Left lung (tissue), 4 donors: ENCODE measurements at regions not wholly inside any gene's neighbourhood (a gene's known extent, or its start where the extent isn't known, plus 50 kb on each side); places are given as distances from the start of the nearest gene placed in this dataset.

Experiments used
- ATAC-seq: fragments of 200-7000 bp; cut with Tn5 transposase; one replicate; pipeline ENCODE4 v1.9.1; 2020; ENCODE audit warnings: moderate library complexity
- DNase-seq, 4 donors: peaks; one replicate each; pipeline ENCODE4 v3.0.0-alpha.2; 2013 to 2020
- H3K27ac ChIP-seq, 2 donors: fragments of 200-600 bp; sonication (generic) in 1 of 2; one replicate each; pipeline versions ENCODE4 v1.5.0 to v1.8.0; 2020 to 2021
- H3K27me3 ChIP-seq, 2 donors: fragments of 200-600 bp; sonication (generic) in 1 of 2; one replicate each; pipeline versions ENCODE4 v1.5.0 to v1.8.0; 2020 to 2021
- H3K36me3 ChIP-seq, 2 donors: fragments of 200-600 bp; sonication (generic) in 1 of 2; one replicate each; pipeline versions ENCODE4 v1.5.0 to v1.8.0; 2020 to 2021
- H3K4me1 ChIP-seq, 2 donors: fragments of 200-600 bp; one replicate each; pipeline ENCODE4 v1.8.0; 2021
- H3K4me3 ChIP-seq, 2 donors: fragments of 200-600 bp; sonication (generic) in 1 of 2; one replicate each; pipeline versions ENCODE4 v1.5.0 to v1.8.0; 2020 to 2021; ENCODE audit warnings: mild to moderate bottlenecking in 1 of 2
- H3K9me3 ChIP-seq, 2 donors: fragments of 200-600 bp; sonication (generic) in 1 of 2; one replicate each; pipeline versions ENCODE4 v1.5.0 to v1.8.0; 2020 to 2021
- CTCF ChIP-seq, 2 donors: fragments of 200-600 bp; sonication (generic) in 1 of 2; IDR thresholded peaks; one replicate each; pipeline versions ENCODE4 v1.5.0 to v1.8.0; 2021; ENCODE audit warnings: antibody characterized with exemption in 2 of 2
- intact Hi-C, 2 donors: fragments of 100-400 bp; cut with DNase I; formaldehyde crosslinking; loops; one replicate each; pipeline versions ENCODE4 v1.11.2 to v1.14.2; 2022
- donor health status: DM: no; HTN: yes; CAD: no.
- donor health status: DM: no; HTN: no; CAD: no.

- no peak for DNase-seq
These were observed 344.2 kb upstream of the TEX13C start for GRCh38 chrX:124975456-124975855.

GRCh38 chrX:124981420-124981819 lies 338.3 kb upstream of the TEX13C start:
- no peaks in the 10 kb centered on the region for H3K4me1 ChIP-seq
- H3K9me3 ChIP-seq: no peaks in the 10 kb centered on the region
- H3K27me3 ChIP-seq: no peaks in the 10 kb centered on the region
- no peak overlapping the region for H3K27ac ChIP-seq
- ATAC-seq (no peak), DNase-seq (no peak)
- no peak for TF ChIP-seq CTCF (IDR thresholded peaks at IDR 0.05)
- no peak overlapping the region for H3K4me3 ChIP-seq
- intact Hi-C loops: no loop called here
- no peaks in the 10 kb centered on the region for H3K36me3 ChIP-seq

More at GRCh38 chrX:124975456-124975855, 344.2 kb upstream of the TEX13C start:
- TF ChIP-seq CTCF (IDR thresholded peaks at IDR 0.05): no peak
- ATAC-seq: no peak
- Histone ChIP-seq H3K27ac (no peak overlapping the region), H3K36me3 (no peaks in the 10 kb centered on the region), H3K27me3 (no peaks in the 10 kb centered on the region), H3K4me3 (no peak overlapping the region), H3K4me1 (no peaks in the 10 kb centered on the region), H3K9me3 (no peaks in the 10 kb centered on the region)
- intact Hi-C loops: no loop called here

GRCh38 chrX:124984140-124984813 lies 335.4 kb upstream of the TEX13C start:
- Histone ChIP-seq H3K36me3 (no peaks in the 10 kb centered on the region), H3K27me3 (no peaks in the 10 kb centered on the region), H3K4me3 (no peak overlapping the region), H3K27ac (no peak overlapping the region), H3K9me3 (no peaks in the 10 kb centered on the region), H3K4me1 (no peaks in the 10 kb centered on the region)
- ATAC-seq: no peak
- intact Hi-C loops: no loop called here
- DNase-seq: no peak
- no peak for TF ChIP-seq CTCF (IDR thresholded peaks at IDR 0.05)

GRCh38 chrX:124986284-124986683 lies 333.4 kb upstream of the TEX13C start:
- no peak for ATAC-seq

GRCh38 chrX:124993735-124994134 lies 325.9 kb upstream of the TEX13C start:
- no peaks in the 10 kb centered on the region for H3K9me3 ChIP-seq
- intact Hi-C loops: no loop called here
- DNase-seq: no peak
- no peaks in the 10 kb centered on the region for H3K36me3 ChIP-seq
- H3K4me1 ChIP-seq: no peaks in the 10 kb centered on the region
- TF ChIP-seq CTCF (IDR thresholded peaks at IDR 0.05): no peak
- no peak for ATAC-seq
- no peak overlapping the region for H3K4me3 ChIP-seq
- no peaks in the 10 kb centered on the region for H3K27me3 ChIP-seq
- H3K27ac ChIP-seq: no peak overlapping the region

More at GRCh38 chrX:124986284-124986683, 333.4 kb upstream of the TEX13C start:
- H3K27ac ChIP-seq: no peak overlapping the region
- H3K27me3 ChIP-seq: no peaks in the 10 kb centered on the region
- no peaks in the 10 kb centered on the region for H3K4me1 ChIP-seq
- no peak for DNase-seq
- no peak overlapping the region for H3K4me3 ChIP-seq
- intact Hi-C loops: no loop called here
- no peaks in the 10 kb centered on the region for H3K36me3 ChIP-seq
- H3K9me3 ChIP-seq: no peaks in the 10 kb centered on the region
- TF ChIP-seq CTCF (IDR thresholded peaks at IDR 0.05): no peak
